G401 (cell line): ENCODE measurements at regions not wholly inside any gene's neighbourhood (a gene's known extent, or its start where the extent isn't known, plus 50 kb on each side); places are given as distances from the start of the nearest gene placed in this dataset.
A peak's percentile ranks its signal among the peaks of the same experiment; 100 is the strongest.
"Not testable (repeated sequence)": the region's sequence is repeated elsewhere in the genome, so short reads cannot be mapped to it uniquely, and the experiment has no call there.

Source experiments
- DNase-seq: peaks from one replicate; pipeline ENCODE4 v3.0.0-alpha.2; 2015; ENCODE audit warnings: low spot score
- in situ Hi-C: cut with HindIII; loops from 2 replicates; pipeline ENCODE4 v1.10.0; 2016; ENCODE audit warnings: low sequenced_read_pairs, mixed read lengths

DNA sequence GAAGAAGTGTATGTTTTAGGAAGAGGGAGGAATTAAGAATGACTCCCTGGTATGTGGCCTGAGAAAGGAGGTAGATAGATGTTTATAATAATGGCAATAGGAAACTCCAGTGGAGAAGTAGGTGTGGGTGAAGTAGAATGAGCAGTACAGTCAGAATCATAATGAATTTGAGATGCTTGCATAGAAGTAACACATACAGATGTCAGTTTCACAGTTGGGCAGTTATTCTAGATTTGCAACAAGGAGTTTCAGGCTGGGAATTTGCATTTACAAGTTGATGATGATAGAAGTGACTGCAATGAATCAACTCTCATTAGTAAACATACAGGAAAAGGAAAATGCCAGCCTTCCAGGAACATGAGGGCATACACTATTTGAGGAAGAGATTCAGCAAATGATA lies 149.0 kb downstream of the SLITRK1 start:
- DNase-seq: no peak
- in situ Hi-C loops: no loop called here

DNA sequence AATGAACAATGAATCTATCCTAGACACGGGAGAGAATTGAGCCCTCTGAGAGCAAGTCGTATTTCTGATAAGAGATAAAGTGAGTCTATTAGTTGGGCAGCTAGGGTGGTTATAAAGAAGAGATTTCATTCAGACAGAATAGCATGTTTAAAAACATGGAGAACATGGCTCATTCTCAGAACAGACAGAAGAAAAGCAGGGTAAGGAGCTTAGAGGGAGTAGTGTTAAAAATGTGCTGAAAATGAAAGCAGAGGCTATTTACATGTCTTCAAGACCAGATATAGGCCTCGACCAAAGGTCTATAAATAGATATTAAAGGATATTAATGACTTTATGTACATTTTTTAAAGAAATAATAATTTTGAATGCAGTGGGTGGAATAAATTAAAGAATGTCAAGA lies 149.5 kb downstream of the SLITRK1 start:
- no peak for DNase-seq
- in situ Hi-C loops: no loop called here

GRCh38 chr13:83731113-83731512 lies 151.2 kb downstream of the SLITRK1 start:
- in situ Hi-C loops: no loop called here
- DNase-seq: no peak

DNA sequence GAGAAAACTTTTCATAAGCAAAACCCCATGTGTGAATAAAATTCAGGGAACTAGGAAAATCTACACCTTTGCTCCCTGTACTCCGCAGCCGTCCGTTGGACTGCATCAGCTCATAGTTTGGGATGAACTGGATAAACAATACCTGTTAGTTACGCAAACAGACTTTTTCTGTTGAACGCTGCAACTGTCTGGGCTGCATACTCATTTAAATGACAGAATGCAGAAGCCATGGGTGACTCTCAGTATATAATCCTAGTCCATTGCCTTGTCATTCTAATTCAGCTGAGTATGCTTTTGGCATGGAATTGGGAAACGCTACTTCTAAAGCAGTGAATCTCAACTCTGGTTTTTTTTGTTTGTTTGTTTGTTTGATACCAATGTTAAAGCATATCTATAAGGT lies 151.6 kb downstream of the SLITRK1 start:
- in situ Hi-C loops: no loop called here

GRCh38 chr13:83722443-83722842 lies 159.8 kb downstream of the SLITRK1 start:
- in situ Hi-C loops: no loop called here
- DNase-seq: no peak

More for the DNA sequence above, 151.6 kb downstream of the SLITRK1 start:
- DNase-seq: no peak

DNA sequence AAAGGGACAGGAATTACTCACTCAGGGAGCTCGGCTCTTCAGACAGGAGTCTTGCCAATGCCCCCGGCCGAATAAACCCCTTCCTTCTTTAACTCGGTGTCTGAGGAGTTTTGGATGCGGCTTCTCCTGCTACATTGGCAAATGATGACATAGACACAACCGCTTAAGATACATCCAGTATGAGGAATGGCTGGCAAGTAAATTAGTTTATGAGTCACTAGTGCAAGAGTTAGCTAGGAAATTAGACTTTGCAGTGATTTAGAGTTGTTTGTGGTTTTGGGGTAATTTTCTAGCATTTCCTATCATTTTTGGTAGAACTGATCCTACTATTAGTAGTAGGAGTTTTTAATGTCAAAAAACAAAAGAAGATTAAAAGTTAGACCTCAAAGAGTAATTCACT lies 166.2 kb downstream of the SLITRK1 start:
- in situ Hi-C loops: no loop called here
- no peak for DNase-seq

DNA sequence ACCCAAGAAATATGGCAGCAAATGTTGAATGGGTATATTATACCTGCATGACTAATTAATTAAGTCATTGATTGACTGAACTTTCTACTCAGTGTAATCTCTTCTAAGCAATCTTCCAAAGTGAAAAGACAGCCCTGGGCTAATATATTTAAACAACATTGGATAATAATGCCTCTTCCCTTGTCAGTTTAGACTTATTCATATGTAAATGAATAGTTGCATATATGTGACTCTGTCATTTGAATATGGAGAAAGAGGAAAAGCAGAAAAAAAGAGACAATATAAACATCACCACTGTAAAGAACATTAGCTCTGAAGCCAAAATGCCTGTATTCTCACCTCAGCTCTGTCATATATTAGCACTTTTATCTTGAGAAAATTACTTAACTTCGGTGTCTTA lies 168.0 kb downstream of the SLITRK1 start:
- DNase-seq: no peak
- in situ Hi-C loops: no loop called here

GRCh38 chr13:83710133-83710515 lies 172.2 kb downstream of the SLITRK1 start:
- in situ Hi-C loops: no loop called here
- DNase-seq: no peak

DNA sequence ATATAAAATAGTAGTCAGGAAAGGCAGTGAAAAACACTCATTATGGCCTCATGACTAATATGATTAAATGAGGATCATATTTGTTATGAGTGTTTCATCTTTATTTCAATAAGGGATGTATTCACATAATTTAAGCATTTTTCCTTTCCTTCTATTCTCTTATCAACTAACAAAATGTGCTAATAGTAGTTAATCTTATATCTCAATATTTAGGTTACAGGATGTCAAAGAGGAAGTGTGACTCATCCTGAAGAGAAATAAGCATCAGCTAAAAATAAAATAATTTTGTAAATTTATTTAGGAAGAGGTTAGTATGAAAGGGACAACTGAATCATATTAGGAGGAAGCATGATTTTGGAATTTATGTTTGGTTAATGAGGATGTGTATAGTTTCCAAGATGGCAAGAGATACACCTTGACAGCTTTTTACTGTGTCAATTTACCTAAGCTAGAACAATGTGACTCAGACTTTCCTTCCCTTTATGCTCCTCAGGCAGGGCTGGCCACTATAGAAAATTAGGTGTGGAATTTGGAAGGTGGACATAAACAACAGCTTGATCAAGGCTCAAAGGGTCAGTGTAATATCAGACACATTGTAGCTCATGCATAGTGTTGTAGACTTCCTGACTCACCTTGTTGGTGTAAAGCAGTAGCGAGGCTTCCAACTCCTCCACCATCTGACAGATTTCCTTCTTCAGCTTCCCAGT lies 172.7 kb downstream of the SLITRK1 start:
- in situ Hi-C loops: no loop called here
- no peak for DNase-seq

- DNase-seq: no peak
- in situ Hi-C loops: no loop called here
Measured at GRCh38 chr13:83702021-83702420, 180.3 kb downstream of the SLITRK1 start.

GRCh38 chr13:83692800-83693199 lies 189.5 kb downstream of the SLITRK1 start:
- in situ Hi-C loops: no loop called here
- no peak for DNase-seq

DNA sequence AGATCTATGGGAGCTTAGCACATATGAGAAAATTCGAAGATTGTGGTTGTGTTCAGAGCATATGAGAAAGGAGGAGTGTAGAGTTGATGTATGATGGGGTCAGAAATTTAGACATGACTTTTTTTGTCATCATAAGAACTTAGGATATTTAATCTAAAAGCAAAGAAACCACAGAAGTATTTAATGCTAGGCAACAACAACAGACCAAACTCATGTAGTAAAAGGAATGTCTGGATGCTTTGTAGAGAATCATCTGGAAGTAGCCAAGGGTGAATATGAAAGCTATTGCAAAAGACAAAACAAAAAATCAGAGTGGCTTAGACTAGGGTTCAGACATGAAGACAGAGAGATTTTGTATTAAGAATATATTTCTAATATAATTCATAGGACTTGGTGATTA lies 190.3 kb downstream of the SLITRK1 start:
- no peak for DNase-seq
- in situ Hi-C loops: no loop called here

DNA sequence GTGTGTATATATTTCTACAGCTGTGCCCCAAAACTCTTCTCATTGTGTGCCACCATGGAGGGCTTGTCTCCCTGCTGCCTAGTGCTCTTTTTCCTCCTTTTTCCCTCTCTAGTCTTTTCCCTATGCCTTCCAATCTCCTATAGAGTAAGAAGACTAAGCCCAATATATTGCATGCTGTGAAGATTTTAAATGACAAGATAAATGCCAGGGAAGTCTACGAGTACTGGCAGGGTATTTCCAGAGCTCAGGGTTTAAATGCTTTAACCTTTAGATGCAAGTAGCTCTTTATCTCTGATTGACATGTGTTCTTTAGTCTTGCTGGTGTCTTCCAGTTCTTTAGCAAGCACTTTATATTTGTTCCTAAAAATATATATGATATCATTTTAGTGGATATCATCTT lies 200.7 kb downstream of the SLITRK1 start:
- in situ Hi-C loops: no loop called here
- DNase-seq: no peak

DNA sequence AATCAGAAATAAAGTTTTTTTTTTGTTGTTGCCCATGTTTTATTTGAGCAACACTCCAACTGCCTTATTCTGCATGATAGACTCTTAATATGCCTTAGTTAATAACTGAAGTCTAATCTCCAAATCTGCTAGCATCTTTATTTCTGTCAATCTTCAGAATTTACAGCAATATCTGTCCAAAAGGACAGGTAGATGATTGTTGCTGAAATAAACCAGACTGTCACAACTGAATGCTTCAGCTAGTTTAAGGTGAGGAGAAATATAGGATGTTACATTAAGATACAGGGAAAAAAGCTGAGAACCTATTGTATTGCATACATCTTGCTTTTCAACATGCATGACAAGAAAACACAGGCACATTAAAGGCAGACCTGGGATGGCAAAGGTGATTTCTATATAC lies 204.3 kb downstream of the SLITRK1 start:
- in situ Hi-C loops: no loop called here
- DNase-seq: no peak

DNA sequence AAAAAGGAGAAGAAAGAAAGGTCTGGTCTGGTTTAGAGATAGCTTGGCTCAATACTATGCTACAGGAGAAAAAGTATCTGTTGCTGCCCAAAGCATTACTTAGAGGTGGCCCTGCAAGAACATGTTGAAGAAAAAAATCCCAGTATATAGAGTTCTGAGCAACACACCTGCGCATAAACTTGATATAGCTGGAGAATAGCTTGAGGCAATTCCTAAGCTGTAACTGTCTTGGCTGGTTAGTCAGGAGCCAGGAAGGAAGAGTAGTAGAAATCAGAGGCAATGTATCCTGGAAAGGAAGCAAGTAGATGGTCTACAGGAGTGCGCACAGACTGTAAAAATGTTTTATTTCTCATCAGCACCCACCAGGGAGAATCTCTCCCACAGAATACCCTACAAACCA lies 209.7 kb downstream of the SLITRK1 start:
- in situ Hi-C loops: no loop called here
- DNase-seq: no peak

GRCh38 chr13:83667606-83668005 lies 214.7 kb downstream of the SLITRK1 start:
- in situ Hi-C loops: no loop called here
- no peak for DNase-seq

- in situ Hi-C loops: no loop called here
- no peak for DNase-seq
Measured at GRCh38 chr13:83666141-83666540, 216.1 kb downstream of the SLITRK1 start.

- in situ Hi-C loops: no loop called here
- no peak for DNase-seq
Measured at GRCh38 chr13:83657281-83657680, 225.0 kb downstream of the SLITRK1 start.

DNA sequence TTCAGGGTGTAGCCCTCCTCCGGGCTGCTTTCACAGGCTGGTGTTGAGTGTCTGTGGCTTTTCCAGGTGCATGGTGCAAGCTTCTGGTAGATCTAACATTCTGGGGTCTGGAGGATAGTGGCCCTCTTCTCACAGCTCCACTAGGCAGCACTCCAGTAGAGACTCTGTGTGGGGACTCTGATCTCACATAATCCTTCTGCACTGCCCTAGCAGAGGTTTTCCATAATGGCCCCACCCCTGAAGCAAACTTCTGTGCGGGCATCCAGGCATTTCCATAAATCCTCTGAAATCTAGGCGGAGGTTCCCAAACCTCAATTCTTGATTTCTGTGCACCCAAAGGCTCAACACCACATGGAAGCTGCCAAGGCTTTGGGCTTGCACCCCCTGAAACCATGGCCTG lies 239.7 kb downstream of the SLITRK1 start:
- DNase-seq, in situ Hi-C loops: not testable (repeated sequence)

- in situ Hi-C loops: no loop called here
Measured at GRCh38 chr13:83634601-83635000, 247.7 kb downstream of the SLITRK1 start.

DNA sequence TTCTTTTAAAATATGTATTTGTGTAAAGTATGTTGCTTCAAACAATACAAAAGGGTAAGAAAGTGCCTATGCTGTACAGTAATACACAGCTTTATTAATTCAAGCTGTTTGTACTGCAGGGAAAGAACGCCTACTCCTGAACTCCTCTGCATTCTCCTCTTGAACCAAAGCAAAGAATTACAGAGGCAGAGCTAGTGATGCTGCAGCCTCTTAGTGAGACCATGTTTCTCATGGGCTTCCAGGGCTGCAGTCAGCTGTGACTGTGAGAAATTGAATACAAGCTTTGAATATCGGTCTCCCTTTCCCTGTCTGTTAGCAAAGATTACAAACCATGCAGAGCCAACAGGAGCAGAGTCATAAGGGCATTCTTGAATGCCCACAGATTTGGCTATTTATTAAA lies 248.5 kb downstream of the SLITRK1 start:
- in situ Hi-C loops: no loop called here
- DNase-seq: no peak

More at GRCh38 chr13:83634601-83635000, 247.7 kb downstream of the SLITRK1 start:
- DNase-seq: peak; percentile 4

DNA sequence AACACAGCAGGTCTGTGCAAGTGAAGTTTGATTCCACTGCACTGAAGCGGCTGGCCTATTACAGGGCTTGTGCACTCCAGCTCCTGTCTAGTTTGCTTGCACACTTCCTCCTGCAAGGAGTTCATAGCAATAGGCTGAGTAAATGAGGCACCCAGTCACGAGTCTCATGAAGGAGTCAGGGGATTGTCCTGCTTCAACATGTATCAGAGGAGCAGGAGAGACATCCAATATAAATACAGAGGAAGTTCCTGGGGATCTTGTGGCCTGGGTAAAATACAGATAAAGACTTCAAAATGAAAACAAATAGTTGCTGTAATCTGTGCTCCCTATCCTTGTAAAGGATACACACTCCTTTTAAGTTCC lies 259.9 kb downstream of the SLITRK1 start:
- no peak for DNase-seq
- in situ Hi-C loops: no loop called here
